Endothelial cell of umbilical vein (primary cell): ENCODE measurements at regions not wholly inside any gene's neighbourhood (a gene's known extent, or its start where the extent isn't known, plus 50 kb on each side); places are given as distances from the start of the nearest gene placed in this dataset.

Experiments
- BruUV-seq: library from RNA; stranded (reverse); fragments of 400-500 nt; replicated peaks from 2 replicates; lab custom pipeline; 2021; lab: Mats Ljungman, UMichigan
- CTCF ChIA-PET: fragments of 300-600, 350-600 bp; sonication (Branson Sonifier 250); formaldehyde crosslinking; loops from one replicate; lab custom pipeline; 2021; ENCODE audit warnings: antibody characterized with exemption, inconsistent platforms; lab: Charles Lee
- POLR2A ChIA-PET: fragments of 300-600, 350-600 bp; sonication (Branson Sonifier 250); formaldehyde crosslinking; loops from one replicate; lab custom pipeline; 2021; ENCODE audit warnings: antibody characterized with exemption, inconsistent platforms; lab: Charles Lee
- DNase-seq: peaks from one replicate; pipeline ENCODE4 v3.0.0-alpha.2; 2011; ENCODE audit warnings: low read depth, low spot score
- FAIRE-seq: peaks from 2 replicates; lab custom pipeline; 2011; peaks lifted over from hg19 to GRCh38; lab: Jason Lieb, UNC
- H2AFZ ChIP-seq: 2 replicates; pipeline ENCODE4 v1.6.0; 2012; ENCODE audit warnings: low read depth, low read length, control low read depth, inconsistent platforms
- H3K27ac ChIP-seq: 2 replicates; pipeline ENCODE4 v1.5.1; 2011; ENCODE audit warnings: low read depth, mild to moderate bottlenecking, control low read depth, low read length, moderate library complexity; ENCODE audit not compliant: insufficient read depth
- H3K27me3 ChIP-seq, 2 experiments: 2 replicates each; pipeline versions ENCODE4 v1.6.0 to v1.6.1; 2011; ENCODE audit warnings: low read length in 2 of 2, mixed read lengths in 1 of 2; ENCODE audit not compliant: control insufficient read depth in 2 of 2, insufficient read depth in 2 of 2
- H3K36me3 ChIP-seq, 2 experiments: 2 replicates in 1 of 2; 3 replicates in 1 of 2; pipeline ENCODE4 v1.5.1; 2011; ENCODE audit warnings: low read length in 2 of 2, mild to moderate bottlenecking in 1 of 2, moderate library complexity in 1 of 2; ENCODE audit not compliant: control insufficient read depth in 2 of 2, insufficient read depth in 2 of 2; ENCODE audit errors: extremely low read depth in 1 of 2
- H3K4me1 ChIP-seq: 3 replicates; pipeline ENCODE4 v1.5.1; 2011; ENCODE audit warnings: mild to moderate bottlenecking, low read length; ENCODE audit not compliant: control insufficient read depth, insufficient read depth; ENCODE audit errors: extremely low read depth
- H3K4me2 ChIP-seq: 2 replicates; pipeline ENCODE4 v1.6.1; 2011; ENCODE audit warnings: low read length, control low read depth, mixed read lengths; ENCODE audit not compliant: insufficient read depth
- H3K4me3 ChIP-seq, 3 experiments: fragments of 200-600 bp in 1 of 3; sonication (generic), shearing (Covaris generic) in 1 of 3; replicated peaks in 1 of 3; 2 replicates each; pipeline ENCODE4 v1.5.1; 2011 to 2016; ENCODE audit warnings: control low read depth in 3 of 3, low read length in 3 of 3, mild to moderate bottlenecking in 2 of 3, inconsistent platforms in 1 of 3, low read depth in 1 of 3, moderate library complexity in 1 of 3; ENCODE audit not compliant: insufficient read depth in 1 of 3
- H3K79me2 ChIP-seq: 2 replicates; pipeline ENCODE4 v1.6.0; 2012; ENCODE audit warnings: low read length, inconsistent platforms; ENCODE audit not compliant: control insufficient read depth, insufficient read depth
- H3K9ac ChIP-seq: replicated peaks from 2 replicates; pipeline ENCODE3; 2011; ENCODE audit warnings: low read length, control low read depth; ENCODE audit not compliant: insufficient read depth; ENCODE audit errors: extremely low read depth
- H3K9me1 ChIP-seq: replicated peaks from 3 replicates; pipeline ENCODE4 v1.6.0; 2011; ENCODE audit warnings: mild to moderate bottlenecking, low read length; ENCODE audit not compliant: control insufficient read depth, insufficient read depth; ENCODE audit errors: extremely low read depth
- H3K9me3 ChIP-seq: replicated peaks from 2 replicates; pipeline ENCODE4 v1.5.1; 2012; ENCODE audit warnings: low read length, inconsistent platforms; ENCODE audit not compliant: control insufficient read depth, insufficient read depth
- H4K20me1 ChIP-seq: replicated peaks from 2 replicates; pipeline ENCODE3; 2011; ENCODE audit warnings: mild to moderate bottlenecking, low read length; ENCODE audit not compliant: control insufficient read depth, insufficient read depth; ENCODE audit errors: extremely low read depth
- CTCF ChIP-seq, 2 donors: IDR thresholded peaks; 1 replicate in 1 of 2; 2 replicates in 1 of 2; pipeline ENCODE4 v1.5.1; 2011; ENCODE audit warnings: low read length in 2 of 2, mild to moderate bottlenecking in 2 of 2, moderate library complexity in 2 of 2, control low read depth in 1 of 2, inconsistent platforms in 1 of 2, low read depth in 1 of 2; ENCODE audit not compliant: insufficient read depth in 1 of 2; ENCODE audit errors: extremely low read depth in 1 of 2
- EZH2 ChIP-seq: IDR thresholded peaks from 2 replicates; pipeline ENCODE4 v1.6.1; 2012; ENCODE audit warnings: borderline replicate concordance, low read depth, mild to moderate bottlenecking, moderate library complexity, low read length, inconsistent platforms; ENCODE audit not compliant: severe bottlenecking
- GATA2 ChIP-seq: IDR thresholded peaks from 2 replicates; pipeline ENCODE4 v1.7.0; 2011; ENCODE audit warnings: low read depth, mild to moderate bottlenecking, moderate library complexity, mixed read lengths, low read length; ENCODE audit not compliant: insufficient read length, insufficient read depth
- JUN ChIP-seq: IDR thresholded peaks from 2 replicates; pipeline ENCODE4 v1.6.1; 2011; ENCODE audit warnings: borderline replicate concordance, low read depth; ENCODE audit not compliant: insufficient read length, insufficient read depth
- MAX ChIP-seq: IDR thresholded peaks from 2 replicates; pipeline ENCODE4 v1.6.1; 2011; ENCODE audit not compliant: insufficient read depth, insufficient read length
- MYC ChIP-seq: IDR thresholded peaks from one replicate; pipeline ENCODE4 v1.6.1; 2011; ENCODE audit warnings: mild to moderate bottlenecking, low read depth, low read length
- POLR2A ChIP-seq: IDR thresholded peaks from 2 replicates; pipeline ENCODE4 v1.6.1; 2012; ENCODE audit warnings: low read depth, mild to moderate bottlenecking, control low read depth, low read length
- POLR2AphosphoS5 ChIP-seq: IDR thresholded peaks from 2 replicates; pipeline ENCODE4 v1.6.1; 2012; ENCODE audit warnings: low read depth, mild to moderate bottlenecking, control low read depth, low read length, moderate library complexity; ENCODE audit not compliant: insufficient read depth
- dilution Hi-C: fragments of 300-500 bp; cut with MboI; formaldehyde crosslinking; loops from one replicate; pipeline ENCODE4 v1.15.0; 2019; ENCODE audit warnings: low sequenced_read_pairs; ENCODE audit not compliant: extremely low pct_ligation_motif_present
- intact Hi-C: fragments of 100-400 bp; cut with micrococcal nuclease; formaldehyde crosslinking; loops from one replicate; pipeline ENCODE4 v1.10.0; 2022

GRCh38 chr12:91999823-92000222 is 145.8 kb downstream of the BTG1 start:
- no peak overlapping the region for H2AFZ ChIP-seq
- H3K27ac ChIP-seq = no peak overlapping the region
- FAIRE-seq (no peak), DNase-seq (no peak)
- no peaks in the 10 kb centered on the region for H3K27me3 ChIP-seq
- POLR2A ChIA-PET = no interaction called here
- H3K4me1 ChIP-seq = peaks cover 3% of the 10 kb centered on the region
- no peaks in the 10 kb centered on the region for H3K9me3 ChIP-seq
- no peaks in the 10 kb centered on the region for H3K36me3 ChIP-seq
- H3K79me2 ChIP-seq = no peaks in the 10 kb centered on the region
- H3K4me2 ChIP-seq = no peak overlapping the region
- no peak overlapping the region for H3K4me3 ChIP-seq
- CTCF ChIA-PET = no interaction called here
- TF ChIP-seq POLR2A (no peak), JUN (no peak), MAX (no peak), MYC (no peak), CTCF (IDR thresholded peaks at IDR 0.05; ENCODE audit: extremely low read depth in 1 of 2, insufficient read depth in 1 of 2, low read depth in 1 of 2, low read length in 2 of 2) (no peak)
- no peak overlapping the region for H3K9ac ChIP-seq
- intact Hi-C loops (no loop called here), dilution Hi-C loops (no loop called here)
- no TSS peak for BruUV-seq
- no peaks in the 10 kb centered on the region for H4K20me1 ChIP-seq
- no peaks in the 10 kb centered on the region for H3K9me1 ChIP-seq

GRCh38 chr12:91998316-91998715 is 147.3 kb downstream of the BTG1 start:
- H3K79me2 ChIP-seq = no peaks in the 10 kb centered on the region
- H4K20me1 ChIP-seq = no peaks in the 10 kb centered on the region
- H3K9ac ChIP-seq = no peak overlapping the region
- no peaks in the 10 kb centered on the region for H3K27me3 ChIP-seq
- FAIRE-seq (no peak), DNase-seq (no peak)
- POLR2A ChIA-PET = no interaction called here
- dilution Hi-C loops = no loop called here
- CTCF ChIA-PET = no interaction called here
- H3K27ac ChIP-seq = no peak overlapping the region
- TF ChIP-seq POLR2AphosphoS5 (no peak), CTCF (IDR thresholded peaks at IDR 0.05; ENCODE audit: extremely low read depth in 1 of 2, insufficient read depth in 1 of 2, low read depth in 1 of 2, low read length in 2 of 2) (no peak), GATA2 (no peak), POLR2A (no peak), MYC (no peak), MAX (no peak), EZH2 (no peak)
- BruUV-seq = no TSS peak
- H3K4me2 ChIP-seq = no peak overlapping the region
- peaks cover 17% of the 10 kb centered on the region for H3K4me1 ChIP-seq
- no peak overlapping the region for H2AFZ ChIP-seq
- no peaks in the 10 kb centered on the region for H3K36me3 ChIP-seq
- intact Hi-C loops = no loop called here
- no peaks in the 10 kb centered on the region for H3K9me1 ChIP-seq
- H3K4me3 ChIP-seq = no peak overlapping the region
- no peaks in the 10 kb centered on the region for H3K9me3 ChIP-seq
